MV-4-11 (cell line): ENCODE measurements at regions not wholly inside any gene's neighbourhood (a gene's known extent, or its start where the extent isn't known, plus 50 kb on each side); places are given as distances from the start of the nearest gene placed in this dataset.

ENCODE experiments used
- DNase-seq: peaks from one replicate; lab custom pipeline; 2025; lab: John Stamatoyannopoulos, UW

- no peak for DNase-seq
Measured at GRCh38 chr12:39125566-39125965, 220.2 kb upstream of the CPNE8 start.

- DNase-seq, result no peak
Measured at GRCh38 chr12:39124768-39125167, 219.4 kb upstream of the CPNE8 start.

GRCh38 chr12:39123580-39124253, 218.3 kb upstream of the CPNE8 start:
- no peak for DNase-seq

GRCh38 chr12:39122562-39123204, 217.3 kb upstream of the CPNE8 start:
- DNase-seq, result no peak

- DNase-seq, result no peak
Measured at GRCh38 chr12:39116861-39117260, 211.5 kb upstream of the CPNE8 start.

GRCh38 chr12:39112064-39112463, 206.7 kb upstream of the CPNE8 start:
- no peak for DNase-seq

GRCh38 chr12:39105111-39105510, 199.7 kb upstream of the CPNE8 start:
- DNase-seq, result no peak

GRCh38 chr12:39103552-39104165, 198.3 kb upstream of the CPNE8 start:
- peak; percentile 58 for DNase-seq

GRCh38 chr12:39102474-39103209, 197.3 kb upstream of the CPNE8 start:
- DNase-seq, result no peak

- DNase-seq, result peak; percentile 56
Measured at GRCh38 chr12:39095636-39096330, 190.4 kb upstream of the CPNE8 start.

GRCh38 chr12:39081910-39082309, 176.5 kb upstream of the CPNE8 start:
- DNase-seq, result no peak

GRCh38 chr12:39077226-39077625, 171.8 kb upstream of the CPNE8 start:
- no peak for DNase-seq

- DNase-seq, result no peak
Measured at GRCh38 chr12:39074063-39074462, 168.7 kb upstream of the CPNE8 start.

GRCh38 chr12:39072658-39073057, 167.3 kb upstream of the CPNE8 start:
- DNase-seq, result no peak

GRCh38 chr12:39071611-39072010, 166.2 kb upstream of the CPNE8 start:
- DNase-seq, result no peak

- no peak for DNase-seq
Measured at GRCh38 chr12:39070775-39071174, 165.4 kb upstream of the CPNE8 start.

- peak; percentile 77 for DNase-seq
Measured at GRCh38 chr12:39065455-39065854, 160.1 kb upstream of the CPNE8 start.

GRCh38 chr12:39064708-39065107, 159.3 kb upstream of the CPNE8 start:
- DNase-seq, result no peak

- DNase-seq, result no peak
Measured at GRCh38 chr12:39062266-39062996, 157.0 kb upstream of the CPNE8 start.

- DNase-seq, result no peak
Measured at GRCh38 chr12:39061576-39061975, 156.2 kb upstream of the CPNE8 start.

GRCh38 chr12:39048395-39048794, 143.0 kb upstream of the CPNE8 start:
- DNase-seq, result no peak
